ENCODE measurements at regions not wholly inside any gene's neighbourhood (a gene's known extent, or its start where the extent isn't known, plus 50 kb on each side); places are given as distances from the start of the nearest gene placed in this dataset.

DNA sequence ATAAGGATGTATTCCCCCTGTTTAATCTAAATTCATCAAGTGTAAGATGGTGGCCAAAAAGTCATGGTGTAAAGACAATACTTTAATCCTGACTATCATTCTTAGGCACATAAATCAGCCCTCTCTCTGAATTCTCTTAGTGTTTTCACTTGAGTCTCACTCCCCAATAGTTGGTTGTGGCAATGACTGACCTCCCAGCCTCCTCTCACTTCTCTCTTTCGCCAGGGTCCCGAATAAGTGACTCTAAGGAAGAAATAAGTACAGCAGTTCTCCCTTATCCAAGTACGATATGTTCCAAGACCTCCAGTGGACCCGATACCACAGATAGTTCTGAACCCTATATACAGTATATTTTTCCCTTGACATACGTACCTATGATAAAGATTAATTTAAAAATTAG lies 335.3 kb downstream of the MAF start:
- no peak for DNase-seq (ENCODE audit: low read depth)

GRCh38 chr16:79264237-79265109 lies 336.1 kb downstream of the MAF start:
- no peak for DNase-seq (ENCODE audit: low read depth)

GRCh38 chr16:79263425-79263824 lies 337.1 kb downstream of the MAF start:
- DNase-seq (ENCODE audit: low read depth): no peak

Measured in CMK (cell line).